GM18868 (cell line): ENCODE measurements at regions not wholly inside any gene's neighbourhood (a gene's known extent, or its start where the extent isn't known, plus 50 kb on each side); places are given as distances from the start of the nearest gene placed in this dataset.

Experiments used
- ATAC-seq: cut with Tn5 transposase; IDR thresholded peaks from one replicate; pipeline ENCODE4 v1.9.1; 2021; ENCODE audit warnings: mild to moderate bottlenecking, moderate library complexity; ENCODE audit not compliant: unreplicated experiment

DNA sequence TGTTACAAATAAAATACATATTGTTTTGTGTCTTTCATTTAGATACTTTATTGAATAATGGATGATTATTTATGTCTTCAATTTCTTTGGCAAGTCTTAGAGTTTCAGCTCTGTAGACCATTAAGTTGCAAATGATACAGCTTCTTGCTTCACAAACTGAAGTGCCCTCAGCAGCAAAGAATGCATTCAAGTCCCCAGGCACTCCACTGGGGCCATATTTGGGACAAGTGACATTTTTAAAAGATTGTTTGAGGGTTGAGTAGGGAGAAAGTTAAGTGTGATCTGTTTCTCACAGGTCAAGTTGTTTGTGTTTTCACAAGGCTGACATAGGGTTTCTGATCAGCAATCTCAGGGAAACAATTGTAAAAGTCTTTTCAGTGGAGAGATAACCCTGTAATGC lies 400.7 kb downstream of the PLA2G4A start:
- ATAC-seq: no peak

DNA sequence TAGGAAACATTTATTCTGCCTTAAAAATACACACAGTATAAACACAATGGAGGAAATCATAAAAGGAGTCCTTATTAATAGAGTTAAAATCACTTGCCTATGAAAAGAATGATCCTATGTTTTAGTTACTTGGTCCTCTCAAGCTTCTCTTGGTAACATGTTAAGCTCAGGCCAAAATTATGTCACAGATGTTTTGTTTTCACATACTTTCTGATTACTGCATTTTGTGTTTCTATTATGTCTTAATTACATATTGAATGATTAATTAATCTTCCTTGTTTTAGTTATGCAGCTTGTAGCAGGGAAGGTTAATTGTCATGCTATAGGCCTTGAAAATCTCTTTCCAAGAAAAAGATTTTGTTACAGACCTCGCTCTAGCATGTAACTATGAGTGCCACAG lies 406.0 kb downstream of the PLA2G4A start:
- ATAC-seq: no peak

DNA sequence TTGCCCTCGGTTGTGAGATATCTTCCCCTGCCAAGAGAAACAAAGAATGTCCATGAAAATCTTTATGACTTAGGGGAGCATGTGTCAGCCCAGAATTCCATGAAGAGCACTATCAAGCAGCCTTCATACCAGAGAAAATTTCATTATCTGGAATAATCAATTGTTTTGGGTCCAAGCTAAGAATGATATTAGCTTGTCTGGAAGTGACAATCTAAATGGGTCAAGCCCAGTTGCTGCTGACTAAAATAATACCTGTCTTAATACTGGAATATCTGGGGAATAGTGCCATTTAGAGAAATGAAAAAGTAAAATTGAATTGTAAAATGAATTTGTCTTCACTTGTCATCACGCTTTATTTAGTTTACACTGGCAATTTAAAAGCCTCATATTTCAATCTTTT lies 407.4 kb downstream of the PLA2G4A start:
- no peak for ATAC-seq

DNA sequence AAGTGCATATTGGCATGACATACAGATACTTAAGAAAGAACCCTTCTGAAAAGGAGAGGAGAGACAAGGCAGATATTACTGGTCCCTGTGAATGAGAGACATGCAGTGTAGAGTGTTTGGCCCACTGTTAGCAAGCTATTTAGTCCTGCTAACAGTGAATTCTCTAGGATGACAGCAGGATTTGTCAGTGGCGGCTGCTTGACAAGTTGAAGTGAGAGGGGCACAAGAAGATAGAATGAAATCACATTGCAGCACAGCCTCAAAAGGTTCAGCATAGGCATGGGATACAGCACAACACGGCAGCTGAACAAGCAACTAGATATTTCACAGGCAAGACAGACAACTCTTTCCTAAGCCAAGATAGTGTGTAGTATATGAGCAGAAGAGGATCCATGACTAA lies 407.9 kb downstream of the PLA2G4A start:
- no peak for ATAC-seq

DNA sequence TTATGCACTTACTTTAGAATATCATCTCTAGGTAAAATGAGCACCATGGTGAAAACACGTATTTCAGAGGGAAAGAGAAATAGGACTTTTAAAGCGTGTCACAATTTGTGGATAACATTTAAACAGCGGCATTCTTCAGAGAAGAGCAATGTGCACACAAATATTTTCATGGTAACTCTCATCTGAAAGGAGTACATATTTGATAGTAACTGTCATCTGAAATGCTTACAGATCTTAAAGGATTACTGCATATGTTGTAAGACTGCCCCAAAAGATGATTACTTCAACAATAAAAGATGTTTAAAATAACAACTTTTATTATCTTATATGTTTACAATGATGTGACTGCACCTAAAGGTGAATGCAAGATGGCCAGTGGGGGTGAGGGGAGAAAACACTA lies 408.8 kb downstream of the PLA2G4A start:
- no peak for ATAC-seq

DNA sequence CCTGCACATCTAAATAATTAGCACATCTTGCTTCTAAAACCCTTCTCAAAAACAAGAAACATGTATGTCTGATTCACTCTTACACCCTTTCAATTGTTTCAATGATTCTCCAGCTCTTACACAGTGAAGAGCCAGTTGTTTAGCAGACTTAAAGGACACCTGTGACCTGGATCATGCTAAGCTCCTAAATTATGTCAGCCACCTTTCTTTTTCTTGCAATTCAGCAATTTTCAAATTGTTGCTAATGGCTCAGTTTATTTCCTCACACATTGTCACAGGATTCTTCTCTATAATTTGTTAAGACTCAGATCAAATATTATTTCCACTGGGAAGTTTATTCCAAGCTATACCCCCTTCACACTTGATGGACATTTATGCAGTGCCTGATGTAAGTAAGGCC lies 413.2 kb downstream of the PLA2G4A start:
- no peak for ATAC-seq

DNA sequence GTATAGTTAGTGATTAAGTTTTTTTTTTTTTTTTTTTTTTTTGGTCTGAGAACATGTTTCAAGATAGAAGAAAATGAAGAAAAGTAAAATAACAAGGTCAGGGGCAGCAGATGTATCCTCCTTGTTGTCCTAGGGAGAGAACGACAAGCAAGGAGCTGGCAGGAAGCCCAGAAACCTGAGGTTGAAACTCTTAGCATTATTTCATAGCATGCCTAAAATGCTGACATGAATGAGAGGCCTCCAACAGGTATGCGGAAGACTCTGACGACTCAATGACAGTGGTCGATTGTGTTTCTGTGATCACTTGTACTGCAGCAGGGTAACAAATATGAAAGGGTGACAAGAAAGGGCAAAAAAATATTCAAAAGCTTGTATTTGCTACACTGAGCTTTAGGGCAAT lies 415.9 kb downstream of the PLA2G4A start:
- no peak for ATAC-seq

DNA sequence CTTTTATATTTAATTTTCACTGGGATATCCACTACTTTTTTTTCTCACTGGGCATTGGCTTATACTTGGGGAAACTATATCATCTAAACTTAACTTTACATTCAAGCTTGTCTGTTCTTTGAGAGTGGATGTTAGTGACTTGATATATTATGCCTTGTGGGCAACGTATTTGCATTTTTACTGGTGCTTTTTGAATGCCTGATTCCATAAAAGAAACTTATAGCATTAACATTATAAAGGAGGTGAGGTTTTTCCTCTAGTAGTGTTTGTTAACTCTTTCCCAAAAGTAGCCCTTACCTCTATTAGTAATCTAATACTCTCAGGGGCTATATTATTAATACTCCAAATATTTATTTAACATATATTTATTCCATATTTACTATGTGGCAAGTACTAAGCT lies 416.5 kb downstream of the PLA2G4A start:
- no peak for ATAC-seq

DNA sequence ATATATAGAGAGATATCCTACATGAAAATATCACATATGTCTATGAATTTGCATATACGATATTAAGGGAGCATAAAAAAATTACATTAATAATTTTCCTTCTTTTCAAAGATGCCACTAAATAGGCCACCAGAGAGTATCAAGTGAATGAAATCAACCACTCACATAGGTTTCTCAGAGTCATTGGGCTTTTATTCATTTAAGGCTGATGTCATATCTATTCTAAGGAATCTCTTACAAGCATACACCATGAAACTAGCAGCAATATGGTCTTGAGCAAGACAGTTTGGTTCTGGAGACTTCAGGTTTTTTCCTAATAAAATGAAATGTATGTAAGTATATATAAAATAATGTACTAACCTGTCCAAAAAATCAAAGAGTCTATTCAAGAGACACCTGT lies 420.4 kb downstream of the PLA2G4A start:
- no peak for ATAC-seq

DNA sequence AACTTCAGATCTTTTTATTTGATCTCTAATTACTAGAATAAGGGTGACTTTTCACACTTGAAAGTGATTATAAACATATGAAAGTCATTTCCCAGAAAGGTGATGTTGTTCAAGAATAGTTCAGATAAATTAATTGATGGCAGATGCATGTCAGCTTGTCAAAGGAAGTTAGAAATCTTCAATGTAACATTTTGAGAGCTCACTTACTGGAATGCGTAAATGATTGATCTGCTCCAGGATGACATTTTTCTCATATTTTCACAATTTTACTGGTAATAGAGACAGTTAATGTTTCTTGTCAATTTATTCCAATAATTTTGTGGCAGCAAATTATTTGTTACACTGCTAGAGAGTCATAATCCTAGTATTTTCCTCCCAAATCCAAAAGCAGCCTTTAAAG lies 424.2 kb downstream of the PLA2G4A start:
- no peak for ATAC-seq

DNA sequence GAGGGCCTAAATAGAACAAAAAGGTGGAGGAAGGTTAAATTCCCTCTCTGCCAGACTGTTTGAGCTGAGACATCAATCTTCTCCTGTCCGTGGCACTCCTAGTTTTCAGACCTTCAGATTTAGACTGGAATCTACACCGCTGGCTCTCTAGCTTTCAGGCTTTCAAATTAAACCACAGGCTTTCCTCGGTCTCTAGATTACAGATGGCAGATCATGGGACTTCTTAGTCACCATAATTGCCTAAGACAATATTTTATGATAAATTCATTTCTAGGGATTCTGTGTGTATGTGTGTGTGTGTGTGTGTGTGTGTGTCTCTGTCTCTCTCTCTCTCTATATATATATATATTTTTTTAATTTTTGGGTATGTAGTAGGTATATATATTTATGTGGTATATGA lies 428.7 kb downstream of the PLA2G4A start:
- no peak for ATAC-seq

DNA sequence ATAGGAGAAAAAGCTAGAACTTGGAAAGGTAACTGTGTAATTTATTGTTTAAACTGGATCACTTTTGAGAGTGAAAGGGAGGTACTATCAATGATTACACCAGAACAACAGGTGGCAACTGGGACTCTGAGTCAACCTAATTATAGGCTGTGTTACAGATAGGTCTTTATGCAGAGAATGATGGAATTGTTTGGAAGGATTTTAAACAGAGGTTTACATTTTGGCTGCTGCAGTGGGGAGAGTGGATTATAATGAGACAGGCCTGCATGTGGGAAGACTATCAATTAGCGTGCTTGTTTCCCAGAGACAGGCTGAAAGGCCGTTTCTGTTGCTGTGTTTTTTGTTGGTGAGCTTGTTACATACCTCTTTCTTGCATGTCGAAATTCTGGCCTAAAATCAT lies 432.9 kb downstream of the PLA2G4A start:
- ATAC-seq: no peak

DNA sequence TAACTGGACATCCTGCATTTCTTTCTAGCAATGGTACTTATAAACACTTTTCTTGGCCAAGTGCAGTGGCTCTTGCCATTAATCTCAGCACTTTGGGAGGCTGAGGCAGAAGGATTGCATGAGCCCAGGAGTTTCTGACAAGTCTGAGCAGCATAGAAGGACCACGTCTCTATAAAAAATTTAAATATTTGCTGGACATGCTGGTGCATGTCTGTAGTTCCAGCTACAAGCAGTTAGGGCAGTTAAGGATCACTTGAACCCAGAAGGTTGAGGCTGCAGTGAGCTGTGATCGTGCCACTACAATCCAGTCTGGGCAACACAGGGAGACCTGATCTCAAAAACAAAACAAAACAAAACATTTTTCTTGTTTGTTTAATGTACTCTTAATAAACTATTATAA lies 434.0 kb downstream of the PLA2G4A start:
- ATAC-seq: no peak

DNA sequence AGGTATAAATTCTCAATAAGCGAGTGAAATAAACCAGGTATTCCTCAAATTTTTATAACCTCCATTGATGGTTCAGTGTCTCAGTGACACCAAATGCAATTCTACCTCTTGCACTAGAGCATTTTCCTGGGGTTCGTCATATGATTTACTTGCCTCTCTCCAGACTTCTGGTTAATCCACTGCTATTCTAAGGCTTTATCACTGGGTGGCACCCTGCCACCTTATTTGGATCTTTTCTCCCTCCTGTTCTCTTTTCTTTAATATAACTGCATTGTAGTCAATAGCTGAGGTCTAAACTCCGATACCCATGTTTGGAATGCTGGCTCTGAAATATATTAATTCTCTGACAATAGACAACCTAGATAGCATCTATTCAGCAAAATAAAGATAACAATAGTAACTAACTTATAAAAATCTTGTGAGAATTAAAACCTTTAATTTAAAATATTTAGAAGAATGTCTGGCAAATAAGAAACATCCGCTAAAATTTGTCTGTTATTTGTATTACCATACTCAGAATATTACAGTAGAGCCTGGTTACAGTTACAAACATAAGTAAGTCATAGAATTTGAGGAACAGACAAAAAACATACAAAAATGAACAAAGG lies 436.4 kb downstream of the PLA2G4A start:
- peak; percentile 60 for ATAC-seq

DNA sequence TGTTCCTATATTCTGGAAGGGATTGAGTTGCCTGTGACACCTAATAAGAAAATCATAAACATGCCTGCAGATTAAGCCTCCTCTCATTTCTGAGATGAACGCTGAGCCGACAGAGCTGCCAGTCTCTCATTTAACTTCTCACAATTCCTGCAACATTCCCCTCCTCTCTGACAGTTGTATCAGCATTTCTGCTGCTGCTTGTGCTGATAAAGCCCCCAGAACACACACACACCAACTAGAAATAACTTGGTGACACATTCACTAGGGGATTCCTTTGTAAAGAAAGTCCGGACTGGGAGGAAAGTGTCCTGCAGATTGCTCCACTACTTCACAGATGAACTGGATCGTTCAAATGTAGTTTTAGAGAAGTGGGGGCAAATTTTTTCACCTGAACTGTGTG lies 437.3 kb downstream of the PLA2G4A start:
- no peak for ATAC-seq

DNA sequence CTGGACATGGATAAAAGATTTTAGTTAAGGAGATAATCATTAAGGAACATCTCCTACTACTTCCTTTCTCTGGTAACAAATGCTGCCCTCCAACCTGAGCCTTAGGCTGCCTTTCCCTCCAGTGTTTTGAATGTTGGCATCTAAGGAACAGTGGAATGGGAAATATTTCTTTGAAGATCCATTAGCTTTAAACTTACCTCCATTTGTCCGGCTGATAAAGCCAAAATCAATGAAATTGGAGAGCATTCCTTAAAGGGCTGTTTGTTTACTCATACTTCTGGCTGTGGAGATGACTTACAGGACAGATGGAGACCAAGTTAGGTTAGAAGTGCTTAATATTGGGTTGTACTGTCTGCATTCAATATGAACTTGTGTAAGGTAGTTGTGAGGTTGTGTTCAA lies 439.1 kb downstream of the PLA2G4A start:
- ATAC-seq: no peak

DNA sequence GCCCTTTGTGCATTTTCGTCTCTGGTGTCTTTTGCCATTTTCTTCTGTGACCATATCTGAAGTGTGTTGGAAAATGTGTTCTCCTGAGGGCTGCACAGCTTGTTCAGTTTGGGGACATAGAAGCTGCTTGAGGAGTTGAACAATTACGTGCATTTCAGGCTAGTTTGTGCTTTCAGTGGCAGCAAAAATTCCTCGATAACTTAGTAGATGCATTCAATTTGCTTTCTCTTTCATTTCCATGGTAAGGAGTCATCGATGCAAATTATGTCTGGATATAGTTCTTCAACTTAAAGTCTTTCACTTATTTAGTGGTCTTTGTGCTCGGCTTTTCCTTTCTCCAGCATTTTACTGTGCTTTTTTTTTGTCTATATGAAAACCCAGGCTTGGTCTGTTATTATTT lies 441.5 kb downstream of the PLA2G4A start:
- ATAC-seq: no peak

DNA sequence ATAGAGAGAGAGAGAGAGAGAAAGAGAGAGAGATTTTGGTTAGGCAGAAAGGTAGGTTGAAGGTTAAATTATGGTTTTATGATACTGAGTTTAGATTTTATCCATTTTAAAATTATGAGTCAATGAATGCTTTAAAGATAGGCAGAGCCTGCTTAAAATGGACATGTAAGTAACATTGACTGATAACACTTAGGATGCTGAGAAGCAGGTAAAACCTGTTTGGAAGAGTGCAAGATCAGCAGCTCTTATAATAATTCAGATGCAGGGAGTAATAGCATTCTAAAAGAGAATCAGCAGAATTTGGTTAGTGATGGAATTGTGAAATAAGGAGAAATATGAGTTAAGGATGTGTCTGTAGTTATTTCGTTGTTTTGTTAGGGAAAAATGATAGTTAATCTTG lies 446.6 kb downstream of the PLA2G4A start:
- no peak for ATAC-seq

DNA sequence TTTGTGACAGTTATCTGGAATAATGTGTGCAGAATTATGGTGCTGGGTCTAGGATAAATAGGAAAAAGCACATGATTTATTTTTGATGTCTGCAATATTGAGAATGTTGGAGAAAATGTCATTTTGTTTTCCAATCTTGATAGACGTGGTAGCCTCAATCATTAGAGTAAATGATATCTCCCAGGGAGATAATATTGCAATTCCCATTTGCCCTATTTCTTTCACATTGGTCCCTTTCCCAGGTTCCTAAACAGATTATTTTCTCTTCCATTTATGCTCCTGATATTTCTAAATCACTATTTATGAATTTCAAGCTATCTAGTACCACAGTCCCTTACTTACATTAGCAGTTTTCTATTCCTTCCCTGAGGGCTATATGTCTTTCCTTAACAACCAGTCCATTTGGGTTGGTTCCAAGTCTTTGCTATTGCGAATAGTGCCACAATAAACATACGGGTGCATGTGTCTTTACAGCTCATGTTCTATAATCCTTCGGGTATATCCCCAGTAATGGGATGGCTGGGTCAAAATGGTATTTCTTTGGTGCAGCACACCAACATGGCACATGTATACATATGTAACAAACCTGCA lies 447.3 kb downstream of the PLA2G4A start:
- ATAC-seq: no peak

DNA sequence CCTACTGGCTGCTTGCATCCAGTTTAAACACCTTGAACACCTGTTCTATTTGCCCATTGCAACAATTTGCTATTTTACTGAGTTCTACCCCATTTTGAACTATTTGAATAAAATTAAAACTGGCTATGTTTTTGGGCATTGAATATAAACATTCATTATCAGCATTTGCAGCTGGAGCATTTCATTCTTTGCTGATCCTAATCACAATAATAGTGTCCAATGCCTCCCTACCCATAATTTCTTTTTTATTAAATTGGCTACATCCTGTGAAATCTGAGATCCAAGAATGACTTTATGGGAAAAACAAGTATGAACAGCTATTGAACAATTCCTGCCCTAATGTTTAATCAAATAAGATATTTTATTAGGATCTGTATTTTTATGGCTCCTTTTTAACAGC lies 447.9 kb downstream of the PLA2G4A start:
- ATAC-seq: no peak

DNA sequence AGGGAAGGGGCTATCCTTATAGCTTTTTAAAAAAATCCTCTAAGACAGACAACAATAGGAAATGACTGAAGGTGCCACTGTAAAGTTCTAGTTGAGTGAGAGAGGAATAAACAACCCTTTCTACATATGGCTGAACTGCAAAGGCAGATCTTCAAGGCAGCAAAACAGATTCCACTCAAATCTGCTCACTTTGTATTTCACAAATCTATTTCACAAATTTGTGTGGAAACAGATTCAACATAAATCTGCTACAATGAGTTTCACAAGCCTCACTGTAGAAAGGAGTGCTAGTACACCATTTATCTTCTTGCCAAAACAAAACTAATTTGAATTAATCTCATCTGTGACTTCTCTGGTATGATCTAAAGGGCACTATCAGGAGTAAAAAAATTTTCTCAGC lies 451.3 kb downstream of the PLA2G4A start:
- no peak for ATAC-seq

DNA sequence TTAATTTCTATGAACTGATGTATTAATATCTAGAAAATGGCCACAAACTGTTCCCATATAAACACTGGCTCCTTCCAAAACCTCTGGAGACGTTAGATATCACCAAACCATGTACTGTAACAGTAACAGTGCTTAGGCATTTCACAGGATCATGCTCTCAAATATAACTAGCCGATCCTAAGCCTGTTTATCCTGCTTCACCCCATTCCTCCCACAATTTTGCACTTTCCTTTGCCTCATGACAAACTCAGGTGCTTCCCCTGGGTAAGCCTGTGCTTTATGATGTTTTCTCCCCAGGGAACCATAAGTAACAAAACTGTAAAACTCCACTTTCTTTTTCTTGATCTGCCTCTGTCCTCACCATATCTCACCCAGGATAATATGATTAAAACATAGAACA lies 452.3 kb downstream of the PLA2G4A start:
- ATAC-seq: peak; percentile 48

DNA sequence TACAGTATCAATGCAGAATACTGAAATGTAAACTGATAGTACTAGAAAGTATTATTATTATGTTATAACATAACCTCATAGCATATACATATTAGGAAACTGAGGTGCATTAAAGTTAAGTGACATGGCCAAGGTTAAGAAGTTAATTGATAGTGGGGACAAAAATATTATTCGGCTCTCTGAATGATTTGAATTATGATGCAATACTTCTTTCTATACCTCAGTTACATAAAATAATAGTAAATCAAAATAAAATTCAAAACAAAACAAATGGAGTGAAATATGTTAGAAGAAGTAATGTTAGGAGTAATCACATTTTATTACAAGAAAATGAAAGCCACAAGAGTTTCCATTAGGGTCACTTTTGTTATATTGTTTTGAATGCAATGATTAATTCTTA lies 455.2 kb downstream of the PLA2G4A start:
- no peak for ATAC-seq
